ENCODE measurements at regions not wholly inside any gene's neighbourhood (a gene's known extent, or its start where the extent isn't known, plus 50 kb on each side); places are given as distances from the start of the nearest gene placed in this dataset.

- TF ChIP-seq CTCF (IDR thresholded peaks at IDR 0.05) (no peak), ZFX (IDR thresholded peaks at IDR 0.05; ENCODE audit: borderline replicate concordance) (no peak)
These were observed 177.9 kb downstream of the ANXA2 start for GRCh38 chr15:60219866-60220265.
